Osteocyte (in vitro differentiated cells): ENCODE measurements at regions not wholly inside any gene's neighbourhood (a gene's known extent, or its start where the extent isn't known, plus 50 kb on each side); places are given as distances from the start of the nearest gene placed in this dataset.

Experiments
- DNase-seq: peaks from one replicate; pipeline ENCODE4 v3.0.0; 2021; ENCODE audit warnings: mixed read lengths; ENCODE audit not compliant: unreplicated experiment; ENCODE audit errors: extremely low spot score
- H3K27ac Mint-ChIP-seq: one replicate; pipeline ENCODE4 v1.8.0; 2021; ENCODE audit warnings: mild to moderate bottlenecking, mixed read lengths; ENCODE audit not compliant: unreplicated experiment
- H3K27me3 Mint-ChIP-seq: one replicate; pipeline ENCODE4 v1.8.0; 2021; ENCODE audit warnings: mixed read lengths; ENCODE audit not compliant: unreplicated experiment
- H3K36me3 Mint-ChIP-seq: one replicate; pipeline ENCODE4 v1.8.0; 2021; ENCODE audit warnings: mixed read lengths; ENCODE audit not compliant: unreplicated experiment
- H3K4me1 Mint-ChIP-seq: one replicate; pipeline ENCODE4 v1.8.0; 2021; ENCODE audit warnings: mixed read lengths; ENCODE audit not compliant: unreplicated experiment
- H3K4me3 Mint-ChIP-seq: one replicate; pipeline ENCODE4 v1.8.0; 2021; ENCODE audit warnings: mild to moderate bottlenecking, moderate library complexity, mixed read lengths; ENCODE audit not compliant: unreplicated experiment
- H3K9me3 Mint-ChIP-seq: one replicate; pipeline ENCODE4 v1.8.0; 2021; ENCODE audit warnings: mixed read lengths; ENCODE audit not compliant: unreplicated experiment
- TF ChIP-seq, protein P1 (sequence below): fragments of 200-600 bp; sonication (generic); IDR thresholded peaks from 2 replicates; pipeline ENCODE4 v1.5.0; 2021; ENCODE audit warnings: antibody characterized with exemption, mild to moderate bottlenecking, moderate library complexity

DNA sequence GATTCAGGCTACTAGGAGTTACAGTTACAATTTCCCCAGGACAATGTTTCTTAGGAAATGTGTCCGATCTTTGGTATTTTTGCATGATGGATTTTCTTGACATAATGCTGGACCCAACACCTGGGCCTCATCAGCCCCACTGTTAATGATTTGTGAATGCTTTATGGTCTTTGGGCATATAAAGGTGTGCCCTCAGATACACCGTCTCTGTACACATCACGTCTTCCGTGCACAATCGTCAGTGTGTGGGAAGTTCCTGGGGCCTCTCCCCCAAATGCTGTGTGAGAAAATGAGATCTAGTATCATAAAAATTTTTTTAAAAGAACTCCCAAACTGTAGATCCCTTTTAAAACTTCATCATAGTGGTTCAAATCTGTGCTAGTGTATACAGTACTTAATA, 373.2 kb upstream of the ID4 start:
- Mint-ChIP-seq H3K27me3 (no peaks in the 10 kb centered on the region), H3K4me3 (no peak overlapping the region), H3K27ac (no peak overlapping the region), H3K36me3 (no peaks in the 10 kb centered on the region), H3K4me1 (peaks cover 24% of the 10 kb centered on the region), H3K9me3 (no peaks in the 10 kb centered on the region)
- TF ChIP-seq, protein P1, sequence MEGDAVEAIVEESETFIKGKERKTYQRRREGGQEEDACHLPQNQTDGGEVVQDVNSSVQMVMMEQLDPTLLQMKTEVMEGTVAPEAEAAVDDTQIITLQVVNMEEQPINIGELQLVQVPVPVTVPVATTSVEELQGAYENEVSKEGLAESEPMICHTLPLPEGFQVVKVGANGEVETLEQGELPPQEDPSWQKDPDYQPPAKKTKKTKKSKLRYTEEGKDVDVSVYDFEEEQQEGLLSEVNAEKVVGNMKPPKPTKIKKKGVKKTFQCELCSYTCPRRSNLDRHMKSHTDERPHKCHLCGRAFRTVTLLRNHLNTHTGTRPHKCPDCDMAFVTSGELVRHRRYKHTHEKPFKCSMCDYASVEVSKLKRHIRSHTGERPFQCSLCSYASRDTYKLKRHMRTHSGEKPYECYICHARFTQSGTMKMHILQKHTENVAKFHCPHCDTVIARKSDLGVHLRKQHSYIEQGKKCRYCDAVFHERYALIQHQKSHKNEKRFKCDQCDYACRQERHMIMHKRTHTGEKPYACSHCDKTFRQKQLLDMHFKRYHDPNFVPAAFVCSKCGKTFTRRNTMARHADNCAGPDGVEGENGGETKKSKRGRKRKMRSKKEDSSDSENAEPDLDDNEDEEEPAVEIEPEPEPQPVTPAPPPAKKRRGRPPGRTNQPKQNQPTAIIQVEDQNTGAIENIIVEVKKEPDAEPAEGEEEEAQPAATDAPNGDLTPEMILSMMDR = no peak
- DNase-seq = no peak

DNA sequence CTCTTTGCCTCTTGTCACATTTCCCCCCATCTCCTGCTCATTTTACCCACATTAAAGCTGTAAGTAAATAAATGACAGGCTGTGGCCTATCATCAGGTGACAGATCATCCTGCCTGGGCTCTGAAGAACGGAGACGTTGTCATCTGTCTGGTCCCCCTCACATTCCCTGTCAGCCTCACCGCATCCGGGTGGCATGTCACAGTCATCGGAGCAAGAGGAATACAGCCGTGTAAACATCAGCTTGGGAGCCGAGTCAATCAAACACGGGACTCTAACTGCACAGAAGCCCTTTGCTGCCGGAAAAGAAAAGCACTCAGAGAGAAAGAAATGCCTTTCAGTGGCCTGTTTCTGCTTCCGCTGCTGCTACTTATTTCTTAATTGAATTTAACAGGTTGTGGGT, 371.9 kb upstream of the ID4 start:
- TF ChIP-seq, protein P1 = no peak
- Mint-ChIP-seq H3K36me3 (no peaks in the 10 kb centered on the region), H3K4me1 (peaks cover 17% of the 10 kb centered on the region), H3K9me3 (no peaks in the 10 kb centered on the region), H3K27ac (peak overlapping the region; percentile 84), H3K27me3 (no peaks in the 10 kb centered on the region), H3K4me3 (no peak overlapping the region)
- no peak for DNase-seq

DNA sequence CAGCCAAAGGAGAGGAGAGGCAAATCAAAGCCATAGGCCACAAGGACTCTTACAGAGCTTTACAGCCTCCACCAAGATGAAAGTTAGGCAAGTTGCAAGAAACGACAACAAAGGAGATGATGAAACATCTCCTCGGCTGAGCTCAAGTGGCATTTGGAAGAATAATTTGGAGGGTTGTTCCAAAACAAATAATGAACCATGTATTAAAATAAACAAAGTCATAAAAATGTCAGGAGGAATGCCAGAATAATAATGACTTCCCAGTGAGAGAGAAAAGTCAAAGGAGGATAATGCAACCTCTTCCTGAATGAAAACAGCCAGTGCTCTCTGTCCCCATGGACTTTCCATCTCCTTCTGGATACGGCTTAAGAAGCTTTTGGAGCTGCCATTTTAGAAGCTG, 371.4 kb upstream of the ID4 start:
- Mint-ChIP-seq H3K9me3 (no peaks in the 10 kb centered on the region), H3K27me3 (no peaks in the 10 kb centered on the region), H3K4me3 (no peak overlapping the region), H3K27ac (peak overlapping the region; percentile 84), H3K4me1 (peaks cover 17% of the 10 kb centered on the region), H3K36me3 (no peaks in the 10 kb centered on the region)
- TF ChIP-seq, protein P1 = no peak
- no peak for DNase-seq

DNA sequence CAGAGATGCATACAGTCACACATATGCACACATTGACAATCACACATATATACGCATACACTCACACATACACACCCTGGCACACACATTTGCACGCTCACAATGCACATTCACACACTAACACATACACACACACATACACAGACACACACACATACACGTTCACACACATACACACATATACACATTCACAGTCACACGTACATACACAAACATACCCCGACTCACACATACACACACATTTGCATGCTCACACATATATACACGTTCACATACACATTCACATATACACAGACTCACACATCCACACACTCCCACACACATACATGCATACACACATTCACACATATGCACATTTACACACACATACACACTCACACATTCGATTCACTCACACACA, 366.8 kb upstream of the ID4 start:
- Mint-ChIP-seq H3K9me3 (no peaks in the 10 kb centered on the region), H3K36me3 (no peaks in the 10 kb centered on the region), H3K27me3 (no peaks in the 10 kb centered on the region), H3K27ac (no peak overlapping the region), H3K4me1 (peaks cover 24% of the 10 kb centered on the region), H3K4me3 (no peak overlapping the region)
- TF ChIP-seq, protein P1 = no peak
- DNase-seq = no peak

- Mint-ChIP-seq H3K4me1 (peaks cover 11% of the 10 kb centered on the region), H3K27ac (peak overlapping the region; percentile 65), H3K36me3 (no peaks in the 10 kb centered on the region), H3K27me3 (no peaks in the 10 kb centered on the region), H3K4me3 (no peak overlapping the region), H3K9me3 (peaks cover 2% of the 10 kb centered on the region)
- TF ChIP-seq, protein P1 = no peak
- DNase-seq = no peak
Observed at GRCh38 chr6:19472153-19472552, 365.0 kb upstream of the ID4 start.
